GM19351 (cell line): ENCODE measurements at regions not wholly inside any gene's neighbourhood (a gene's known extent, or its start where the extent isn't known, plus 50 kb on each side); places are given as distances from the start of the nearest gene placed in this dataset.

Experiments used
- ATAC-seq: cut with Tn5 transposase; IDR thresholded peaks from one replicate; pipeline ENCODE4 v1.9.1; 2021; ENCODE audit warnings: mild to moderate bottlenecking, moderate library complexity; ENCODE audit not compliant: unreplicated experiment

DNA sequence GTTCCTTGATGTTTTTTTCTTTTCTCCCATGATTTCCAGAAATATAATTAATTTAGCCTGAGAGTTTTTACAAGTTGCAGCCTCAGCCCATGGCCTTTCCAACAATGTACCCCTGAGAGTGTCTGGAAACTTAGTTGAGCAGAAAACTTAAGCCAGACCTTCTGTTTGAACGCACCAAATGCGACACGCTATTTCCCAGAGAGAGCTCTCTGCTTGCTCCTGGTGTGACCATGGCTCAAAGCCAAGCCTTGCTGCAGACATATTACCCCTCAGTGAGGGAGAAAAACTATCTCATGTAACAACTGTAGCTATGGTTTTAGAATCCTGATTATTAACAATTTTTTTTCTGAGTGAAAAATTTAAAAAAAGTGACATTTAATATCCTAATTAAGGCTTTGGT, 1204.5 kb upstream of the SLC10A2 start:
- ATAC-seq = no peak

- ATAC-seq = no peak
These were observed 1201.1 kb upstream of the SLC10A2 start for GRCh38 chr13:104267206-104267811.

DNA sequence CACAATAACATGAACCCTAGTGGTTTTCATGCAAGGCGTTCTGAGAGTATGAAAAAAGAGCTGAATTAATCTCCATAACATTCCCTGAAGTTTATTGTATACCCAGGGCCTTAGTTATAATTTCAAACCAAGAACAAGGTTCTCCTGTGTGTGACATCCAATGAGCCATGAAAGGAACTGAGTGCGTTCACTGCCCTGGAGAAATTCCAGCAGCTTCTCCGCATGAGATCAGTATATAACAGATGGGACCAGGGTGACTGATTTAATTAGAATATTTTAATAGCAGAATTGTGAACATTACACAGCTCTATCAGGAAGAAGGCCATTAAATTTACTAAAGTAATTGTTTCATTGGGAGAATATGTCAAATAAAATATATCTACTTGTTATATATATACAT, 1190.5 kb upstream of the SLC10A2 start:
- ATAC-seq = no peak

DNA sequence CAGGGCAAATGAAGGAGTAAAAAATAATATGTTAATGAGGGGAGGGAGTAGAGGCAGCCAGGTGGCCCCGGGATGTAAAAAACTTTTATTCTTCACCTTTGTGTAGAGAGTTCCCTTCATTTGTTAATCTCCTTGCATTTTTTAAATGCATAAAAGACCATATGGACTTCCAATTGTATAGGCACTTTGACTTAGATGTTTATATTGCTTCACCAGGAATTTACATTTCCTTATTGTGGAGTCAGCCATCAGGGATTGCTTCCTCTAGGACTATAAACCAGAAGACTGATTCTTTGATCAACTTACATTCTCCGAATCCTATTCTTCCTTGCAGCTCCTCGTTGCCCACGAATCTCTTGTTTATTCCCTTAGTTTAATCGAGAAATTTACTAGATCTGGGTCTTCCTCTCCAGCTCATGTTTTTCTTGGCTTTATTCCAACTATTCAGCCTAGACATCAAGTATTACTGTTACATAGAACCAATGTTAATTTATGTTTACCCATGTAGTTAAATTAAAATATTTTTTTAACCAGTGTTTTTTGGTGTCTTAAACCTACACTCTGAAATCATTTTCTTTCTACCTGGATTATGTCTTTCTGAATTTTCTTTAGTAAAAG, 1187.0 kb upstream of the SLC10A2 start:
- ATAC-seq = no peak

DNA sequence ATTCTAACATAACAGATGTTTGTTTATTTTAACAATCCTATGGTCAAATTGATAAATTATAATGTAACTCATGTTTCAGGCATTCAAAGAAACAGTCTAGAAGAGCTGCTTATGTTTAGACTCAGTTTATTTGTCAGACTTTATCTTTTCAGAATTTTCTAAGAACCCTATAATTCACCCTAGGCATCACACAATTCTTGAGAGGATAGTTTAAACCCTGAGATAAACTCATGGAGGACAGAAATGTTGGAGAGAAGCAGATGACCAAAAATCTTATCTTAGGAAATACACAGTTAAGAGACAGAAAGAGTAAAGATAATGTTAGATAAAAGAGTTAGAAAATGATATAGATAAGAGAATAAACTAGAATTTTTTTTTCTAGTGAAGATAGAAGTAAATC, 1185.7 kb upstream of the SLC10A2 start:
- no peak for ATAC-seq

DNA sequence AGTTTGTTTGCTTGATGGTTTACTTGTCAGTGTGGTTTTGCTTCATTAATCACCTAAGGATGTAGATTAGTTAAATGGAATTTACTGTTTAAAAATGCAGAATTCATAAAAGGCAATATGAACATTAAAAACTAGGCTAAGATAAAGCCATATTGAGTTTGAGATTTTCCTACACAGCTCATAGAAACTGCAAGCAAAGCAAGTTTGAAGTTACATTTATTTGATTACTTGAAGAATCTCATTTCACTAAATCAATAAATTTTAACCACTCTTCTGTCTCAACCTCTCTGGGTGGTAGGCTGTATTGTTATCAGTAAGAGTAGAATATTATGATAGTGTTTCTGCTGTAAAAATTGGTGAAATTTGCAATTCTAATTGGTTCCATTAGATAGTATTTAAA, 1180.7 kb upstream of the SLC10A2 start:
- no peak for ATAC-seq

DNA sequence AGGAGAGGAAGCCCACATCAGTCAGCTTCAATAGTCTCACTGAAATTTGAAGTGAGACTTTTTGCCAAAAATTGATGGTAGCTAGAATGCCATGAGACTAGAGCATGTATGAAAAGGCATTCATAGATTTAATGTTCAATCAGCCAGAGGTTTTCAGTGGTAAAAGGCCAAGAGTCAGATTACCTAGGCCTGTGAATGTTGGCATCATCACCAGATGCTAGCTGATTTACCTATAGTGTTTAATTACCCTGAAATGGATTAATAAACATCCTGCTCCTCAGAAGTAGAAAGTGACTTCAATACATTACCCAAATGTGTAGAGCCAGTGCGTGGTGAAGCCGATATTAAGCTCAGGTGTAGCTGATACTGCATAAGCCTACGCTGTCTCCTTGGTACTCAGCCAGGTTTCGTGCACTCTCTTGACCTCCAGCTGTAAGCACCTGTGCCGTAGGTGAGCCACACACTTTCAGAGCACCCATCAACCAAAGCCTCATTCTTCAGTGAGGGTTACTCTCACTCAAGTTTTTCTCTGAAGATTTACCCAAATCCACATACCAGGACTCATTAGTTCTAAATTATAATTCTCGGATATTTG, 1140.3 kb upstream of the SLC10A2 start:
- no peak for ATAC-seq

GRCh38 chr13:104204177-104204576, 1138.0 kb upstream of the SLC10A2 start:
- no peak for ATAC-seq

- ATAC-seq = no peak
These were observed 1132.6 kb upstream of the SLC10A2 start for GRCh38 chr13:104198801-104199200.

GRCh38 chr13:104196611-104197010, 1130.4 kb upstream of the SLC10A2 start:
- no peak for ATAC-seq

GRCh38 chr13:104181526-104182231, 1115.5 kb upstream of the SLC10A2 start:
- ATAC-seq = no peak

GRCh38 chr13:104170980-104171555, 1104.9 kb upstream of the SLC10A2 start:
- no peak for ATAC-seq

DNA sequence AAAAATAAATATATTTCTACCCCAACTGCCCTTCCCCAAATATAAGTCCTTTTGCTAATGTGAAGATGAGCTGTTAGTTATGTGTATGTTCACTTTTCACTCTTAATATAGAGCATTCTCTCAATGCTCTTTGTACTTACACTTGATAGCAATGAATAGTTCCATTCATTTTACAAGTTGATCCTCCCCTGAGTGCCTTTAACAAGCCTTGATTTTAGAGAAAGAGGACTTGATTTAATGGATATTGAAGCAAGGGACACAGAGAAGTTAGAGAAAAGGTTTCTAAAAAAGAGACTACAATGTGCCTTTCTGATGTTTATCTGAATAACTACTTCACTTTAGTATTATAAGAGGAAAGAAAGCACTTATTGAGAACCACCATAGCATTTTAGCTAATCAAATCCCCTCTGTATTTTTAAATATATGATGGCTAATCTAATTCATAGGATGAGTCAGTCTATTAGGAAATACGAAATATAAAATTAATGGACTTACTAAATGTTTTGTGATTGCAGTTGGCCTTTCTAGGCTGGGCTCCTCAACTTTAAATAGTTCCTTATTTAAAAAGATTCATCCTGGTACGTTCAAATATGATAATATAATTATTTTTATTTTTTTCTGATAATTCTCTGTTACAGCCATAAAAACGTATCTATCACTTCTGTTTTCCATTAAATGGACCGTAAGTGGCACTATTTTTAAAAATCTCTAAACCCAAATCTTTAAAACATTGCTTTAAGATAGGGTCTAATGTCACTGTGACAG, 1097.8 kb upstream of the SLC10A2 start:
- ATAC-seq = no peak

- ATAC-seq = no peak
These were observed 1094.3 kb upstream of the SLC10A2 start for GRCh38 chr13:104160536-104160935.

DNA sequence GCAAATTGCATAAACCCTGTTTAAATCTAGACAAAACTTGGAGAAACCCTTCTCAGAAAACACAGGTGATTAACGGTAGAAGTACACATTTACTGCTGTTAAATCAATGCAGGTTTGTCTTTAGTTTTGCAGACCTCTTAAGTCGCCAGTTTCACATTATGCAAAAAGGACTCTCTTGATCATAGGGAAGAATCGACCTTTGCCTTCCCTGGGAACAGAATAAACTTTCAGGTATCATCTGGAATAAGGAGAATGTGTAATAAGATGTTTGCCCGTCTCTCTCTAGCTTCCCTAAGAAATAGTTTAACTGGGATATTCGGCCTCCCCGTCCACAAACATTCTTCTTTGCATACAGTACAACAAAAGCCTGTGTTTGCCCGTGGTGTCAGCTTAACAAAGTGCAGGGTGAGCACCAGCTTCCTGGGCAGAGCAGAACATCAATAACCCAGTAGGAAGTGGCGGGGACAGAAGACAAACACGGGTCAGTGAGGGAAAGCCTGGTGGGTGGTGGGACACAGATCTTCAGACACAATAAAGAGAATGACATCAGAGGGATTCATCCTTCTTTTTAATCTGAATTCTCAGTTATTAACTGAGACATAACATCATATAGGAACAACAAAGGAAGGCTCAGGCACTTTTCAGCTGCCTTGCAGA, 1077.7 kb upstream of the SLC10A2 start:
- ATAC-seq = no peak

DNA sequence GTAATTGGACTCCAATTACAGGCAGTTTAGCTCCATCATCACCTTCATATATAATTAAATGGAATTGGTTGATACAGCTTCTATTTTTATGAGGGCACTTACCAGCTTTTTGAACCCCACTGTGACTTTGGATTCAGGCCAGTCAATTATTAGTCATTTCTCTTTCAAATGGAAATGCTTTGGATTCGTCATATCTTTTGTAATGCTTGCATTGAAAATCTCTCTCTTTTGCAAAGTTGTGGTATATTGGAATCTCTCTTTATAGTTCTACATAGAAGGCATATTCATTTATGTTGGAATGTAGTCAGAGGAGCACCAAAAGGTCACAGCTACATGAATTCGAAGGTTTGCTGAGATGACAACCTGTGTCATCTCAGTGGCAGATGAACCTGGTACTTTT, 1074.3 kb upstream of the SLC10A2 start:
- no peak for ATAC-seq

DNA sequence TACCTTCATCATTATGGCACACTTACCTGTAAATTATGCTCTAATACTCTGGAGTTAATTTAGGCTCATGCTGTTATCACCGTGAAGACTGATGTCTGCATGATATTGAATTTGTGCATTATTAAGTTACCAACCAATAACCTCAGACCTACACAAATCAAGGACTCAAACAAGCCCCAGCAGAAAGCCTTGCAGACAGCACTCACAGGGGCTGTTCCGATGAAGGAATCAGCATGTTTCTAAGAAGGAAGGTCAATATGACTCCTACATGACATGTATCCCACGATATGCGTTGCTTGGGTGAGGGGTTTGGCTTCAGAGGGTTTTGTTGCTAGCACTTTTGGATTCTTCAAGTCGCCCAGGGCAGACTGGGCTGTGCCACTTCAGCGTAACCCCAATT, 1071.2 kb upstream of the SLC10A2 start:
- ATAC-seq = no peak

- ATAC-seq = no peak
These were observed 1066.6 kb upstream of the SLC10A2 start for GRCh38 chr13:104132849-104133248.

GRCh38 chr13:104114101-104114500, 1047.9 kb upstream of the SLC10A2 start:
- ATAC-seq = no peak

DNA sequence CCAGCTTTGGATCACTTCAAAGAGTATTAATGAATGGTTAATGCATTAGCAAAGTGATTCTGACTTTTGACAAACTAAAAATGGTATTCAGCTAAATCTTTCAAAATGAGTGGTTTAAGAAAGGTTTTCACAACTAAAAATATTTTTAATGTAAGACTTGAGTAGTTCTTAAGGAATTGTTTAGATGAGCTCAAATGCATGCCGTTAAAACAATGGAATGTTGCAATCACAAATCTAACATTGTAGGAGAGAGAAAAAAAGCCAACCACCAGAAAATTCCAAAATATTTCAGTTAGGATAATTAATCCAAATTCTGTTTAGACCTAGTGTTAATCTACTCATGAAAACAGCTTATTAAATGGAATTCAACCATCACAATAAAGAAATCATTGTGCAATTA, 1044.8 kb upstream of the SLC10A2 start:
- ATAC-seq = no peak
